ENCODE measurements at regions not wholly inside any gene's neighbourhood (a gene's known extent, or its start where the extent isn't known, plus 50 kb on each side); places are given as distances from the start of the nearest gene placed in this dataset.

DNA sequence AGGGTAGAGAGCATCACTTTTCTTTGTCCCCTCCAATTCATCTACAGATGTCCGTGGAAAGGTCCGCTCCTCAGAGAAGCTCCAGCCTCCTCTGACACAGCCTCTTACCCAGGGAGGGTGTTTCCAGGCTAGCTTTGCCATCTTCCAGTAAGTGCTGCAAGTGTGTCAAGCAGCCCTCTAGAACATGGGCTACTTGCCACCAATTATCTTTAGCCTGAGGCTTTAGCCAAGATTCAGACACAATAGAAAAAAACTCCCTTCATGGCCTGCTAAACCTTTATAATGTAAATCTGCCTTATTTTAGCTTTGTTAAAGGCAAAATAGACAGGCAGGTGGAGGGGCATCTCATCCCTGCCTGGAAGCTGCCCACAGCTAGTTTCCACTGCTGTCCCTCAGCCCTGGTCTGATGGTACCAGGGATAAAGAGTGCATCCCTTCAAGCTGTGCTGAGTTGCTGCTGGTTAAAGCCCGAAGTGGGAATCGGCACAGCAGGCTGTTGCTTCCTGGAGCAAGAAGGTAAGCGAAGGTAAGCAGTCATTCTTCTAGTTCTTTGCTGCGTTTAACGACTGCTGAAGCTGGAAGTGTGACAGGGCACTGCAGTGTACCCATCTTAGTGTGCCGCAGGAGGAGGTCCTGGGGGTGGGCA lies 190.1 kb upstream of the E2F8 start:
- ChIA-PET CTCF (no interaction called here), POLR2A (interaction anchor here (0.9 kb wide), 1 partner anchor 20 kb away, joined by 3 read pairs; no protein-coding TSS in a partner anchor)
- TF ChIP-seq, protein P1, sequence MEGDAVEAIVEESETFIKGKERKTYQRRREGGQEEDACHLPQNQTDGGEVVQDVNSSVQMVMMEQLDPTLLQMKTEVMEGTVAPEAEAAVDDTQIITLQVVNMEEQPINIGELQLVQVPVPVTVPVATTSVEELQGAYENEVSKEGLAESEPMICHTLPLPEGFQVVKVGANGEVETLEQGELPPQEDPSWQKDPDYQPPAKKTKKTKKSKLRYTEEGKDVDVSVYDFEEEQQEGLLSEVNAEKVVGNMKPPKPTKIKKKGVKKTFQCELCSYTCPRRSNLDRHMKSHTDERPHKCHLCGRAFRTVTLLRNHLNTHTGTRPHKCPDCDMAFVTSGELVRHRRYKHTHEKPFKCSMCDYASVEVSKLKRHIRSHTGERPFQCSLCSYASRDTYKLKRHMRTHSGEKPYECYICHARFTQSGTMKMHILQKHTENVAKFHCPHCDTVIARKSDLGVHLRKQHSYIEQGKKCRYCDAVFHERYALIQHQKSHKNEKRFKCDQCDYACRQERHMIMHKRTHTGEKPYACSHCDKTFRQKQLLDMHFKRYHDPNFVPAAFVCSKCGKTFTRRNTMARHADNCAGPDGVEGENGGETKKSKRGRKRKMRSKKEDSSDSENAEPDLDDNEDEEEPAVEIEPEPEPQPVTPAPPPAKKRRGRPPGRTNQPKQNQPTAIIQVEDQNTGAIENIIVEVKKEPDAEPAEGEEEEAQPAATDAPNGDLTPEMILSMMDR (IDR thresholded peaks at IDR 0.05; ENCODE audit: low read depth, low read length): no peak
- no peak overlapping the region for H3K4me3 ChIP-seq (ENCODE audit: low read depth, low read length)
- no peaks in the 10 kb centered on the region for H3K27me3 ChIP-seq (ENCODE audit: control insufficient read depth, insufficient read depth, low read length)
- no peak for DNase-seq (ENCODE audit: low read depth, low spot score)
- H3K9me3 ChIP-seq (ENCODE audit: control insufficient read depth, insufficient read depth, low read length): no peaks in the 10 kb centered on the region
- H3K27ac ChIP-seq (ENCODE audit: low read depth, low read length): no peak overlapping the region

DNA sequence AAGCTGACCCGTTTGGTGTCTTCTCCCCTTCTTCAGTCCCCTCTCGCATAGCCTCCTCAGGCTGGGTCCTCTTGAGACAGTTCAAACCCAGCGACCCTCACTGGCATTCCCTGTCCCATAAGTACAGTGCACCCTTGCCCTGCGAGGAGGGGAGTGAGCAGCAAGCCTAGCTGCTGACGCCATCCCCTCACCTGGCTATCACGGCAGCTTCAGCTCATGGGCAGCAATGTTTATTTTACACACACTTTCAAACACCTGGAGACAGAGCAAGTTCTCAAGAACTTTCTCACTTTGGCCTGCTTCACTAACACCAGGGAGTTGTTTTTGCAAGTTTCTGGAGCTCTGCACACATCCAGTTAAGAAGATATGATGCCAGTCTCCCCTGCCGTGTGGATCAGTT lies 189.6 kb upstream of the E2F8 start:
- Histone ChIP-seq H3K27me3 (ENCODE audit: control insufficient read depth, insufficient read depth, low read length) (no peaks in the 10 kb centered on the region), H3K9me3 (ENCODE audit: control insufficient read depth, insufficient read depth, low read length) (no peaks in the 10 kb centered on the region), H3K27ac (ENCODE audit: low read depth, low read length) (no peak overlapping the region), H3K4me3 (ENCODE audit: low read depth, low read length) (no peak overlapping the region)
- no peak for DNase-seq (ENCODE audit: low read depth, low spot score)
- CTCF ChIA-PET: no interaction called here
- TF ChIP-seq, protein P1 (IDR thresholded peaks at IDR 0.05; ENCODE audit: low read depth, low read length): no peak
- POLR2A ChIA-PET: interaction anchor here (0.9 kb wide), 1 partner anchor 20 kb away, joined by 3 read pairs; no protein-coding TSS in a partner anchor

DNA sequence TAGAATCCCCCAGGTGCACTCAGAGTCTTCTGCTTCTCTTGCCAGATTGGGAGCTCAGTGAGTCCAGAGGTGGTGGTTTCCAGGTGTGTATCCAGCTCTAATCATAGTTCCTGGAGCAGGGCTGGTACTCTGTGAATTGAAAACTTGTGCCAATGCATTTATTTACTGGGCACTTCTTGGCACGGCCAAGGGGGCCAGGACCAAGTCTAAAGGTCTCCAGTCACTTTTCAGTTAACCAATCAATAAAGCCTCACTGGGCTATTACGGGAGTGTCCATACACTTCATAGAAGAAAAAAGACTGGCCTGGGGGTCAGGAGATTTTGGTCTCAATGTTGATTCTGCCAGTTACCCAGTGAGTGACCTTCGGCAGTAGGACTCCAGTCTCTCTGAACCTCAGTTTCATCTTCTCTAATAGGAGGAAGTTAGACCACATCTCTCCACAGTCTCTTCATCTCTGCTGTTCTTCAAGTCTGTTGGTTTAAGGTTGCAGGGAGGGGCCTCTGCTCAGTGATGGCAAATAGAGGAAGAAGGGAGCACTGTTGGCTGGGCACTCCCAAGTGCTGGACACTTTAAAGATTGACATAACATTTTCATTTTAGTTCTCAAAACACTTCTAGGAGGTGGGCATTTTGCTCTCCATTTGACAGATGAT lies 188.5 kb upstream of the E2F8 start:
- CTCF ChIA-PET: no interaction called here
- Histone ChIP-seq H3K27ac (ENCODE audit: low read depth, low read length) (no peak overlapping the region), H3K9me3 (ENCODE audit: control insufficient read depth, insufficient read depth, low read length) (no peaks in the 10 kb centered on the region), H3K4me3 (ENCODE audit: low read depth, low read length) (no peak overlapping the region), H3K27me3 (ENCODE audit: control insufficient read depth, insufficient read depth, low read length) (no peaks in the 10 kb centered on the region)
- TF ChIP-seq, protein P1 (IDR thresholded peaks at IDR 0.05; ENCODE audit: low read depth, low read length): no peak
- DNase-seq (ENCODE audit: low read depth, low spot score): no peak
- POLR2A ChIA-PET: no interaction called here

DNA sequence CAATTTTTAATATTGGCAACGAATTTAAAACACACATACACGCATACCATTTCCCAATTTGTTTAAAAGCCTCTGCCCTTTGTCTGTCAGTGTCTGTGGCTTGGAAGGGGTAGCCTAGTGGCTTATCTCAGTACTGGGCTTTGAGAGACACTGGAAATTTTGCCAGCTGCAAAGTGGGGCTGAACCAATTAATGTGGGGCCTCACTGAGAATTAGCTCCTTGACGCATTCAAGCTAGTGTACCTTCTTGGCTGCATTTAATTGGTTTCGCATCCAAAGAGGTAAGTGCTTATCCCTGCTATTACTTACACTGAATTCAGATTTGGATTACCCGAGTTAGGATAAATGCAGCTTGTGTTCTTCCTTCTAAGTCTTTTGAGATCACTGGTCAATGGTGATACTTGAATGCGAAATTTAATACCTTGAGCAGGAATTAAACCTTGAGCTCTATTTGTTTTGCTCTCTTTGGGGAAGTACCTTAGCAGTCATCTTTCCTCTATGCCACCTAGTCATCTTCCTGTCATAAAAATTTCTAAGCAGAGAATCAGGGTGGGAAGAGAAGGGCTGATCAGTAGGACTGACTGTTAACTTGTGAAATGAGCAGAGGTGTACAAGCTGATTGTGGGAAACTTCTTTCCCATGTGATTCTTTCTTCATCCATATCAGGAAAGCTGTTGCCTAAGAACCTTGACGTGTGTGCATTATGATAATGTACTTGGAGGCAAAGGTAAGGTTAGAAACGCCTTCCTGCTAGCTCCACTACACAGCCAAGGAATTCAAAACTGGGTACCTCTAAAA lies 187.7 kb upstream of the E2F8 start:
- TF ChIP-seq, protein P1 (IDR thresholded peaks at IDR 0.05; ENCODE audit: low read depth, low read length): no peak; the same call in 1 of the 2 replicates
- no peak overlapping the region for H3K27ac ChIP-seq (ENCODE audit: low read depth, low read length)
- ChIA-PET POLR2A (interaction anchor here (0.6 kb wide), 1 partner anchor 9 kb away, joined by 3 read pairs; no protein-coding TSS in a partner anchor), CTCF (interaction anchor here (0.6 to 1.2 kb wide), 2 partner anchors 9 to 125 kb away, joined by 3 read pairs; no protein-coding TSS in a partner anchor)
- H3K9me3 ChIP-seq (ENCODE audit: control insufficient read depth, insufficient read depth, low read length): no peaks in the 10 kb centered on the region
- no peaks in the 10 kb centered on the region for H3K27me3 ChIP-seq (ENCODE audit: control insufficient read depth, insufficient read depth, low read length)
- H3K4me3 ChIP-seq (ENCODE audit: low read depth, low read length): no peak overlapping the region
- DNase-seq (ENCODE audit: low read depth, low spot score): no peak
